GM19324 (cell line): ENCODE measurements at regions not wholly inside any gene's neighbourhood (a gene's known extent, or its start where the extent isn't known, plus 50 kb on each side); places are given as distances from the start of the nearest gene placed in this dataset.
A peak's percentile ranks its signal among the peaks of the same experiment; 100 is the strongest.
"Not testable (repeated sequence)": the region's sequence is repeated elsewhere in the genome, so short reads cannot be mapped to it uniquely, and the experiment has no call there.

Experiments
- ATAC-seq: cut with Tn5 transposase; IDR thresholded peaks from one replicate; pipeline ENCODE4 v1.9.1; 2021; ENCODE audit warnings: mild to moderate bottlenecking, moderate library complexity; ENCODE audit not compliant: unreplicated experiment, low FRiP score

- no peak for ATAC-seq
These were observed 107.5 kb downstream of the DCLK3 start for GRCh38 chr3:36656873-36657272.

- ATAC-seq, result no peak
These were observed 111.3 kb downstream of the DCLK3 start for GRCh38 chr3:36653095-36653494.

GRCh38 chr3:36652104-36652503 is 112.2 kb downstream of the DCLK3 start:
- no peak for ATAC-seq

- ATAC-seq, result no peak
These were observed 114.1 kb downstream of the DCLK3 start for GRCh38 chr3:36650271-36650671.

- peak; percentile 6 for ATAC-seq
These were observed 115.2 kb downstream of the DCLK3 start for GRCh38 chr3:36649125-36649524.

- peak; percentile 70 for ATAC-seq
These were observed 115.9 kb downstream of the DCLK3 start for GRCh38 chr3:36648241-36649034.

GRCh38 chr3:36647423-36647853 is 116.9 kb downstream of the DCLK3 start:
- no peak for ATAC-seq

- no peak for ATAC-seq
These were observed 121.2 kb downstream of the DCLK3 start for GRCh38 chr3:36643192-36643591.

- ATAC-seq, result no peak
These were observed 128.6 kb downstream of the DCLK3 start for GRCh38 chr3:36635731-36636130.

GRCh38 chr3:36633897-36634296 is 130.5 kb downstream of the DCLK3 start:
- ATAC-seq, result not testable (repeated sequence)

GRCh38 chr3:36633060-36633459 is 131.3 kb downstream of the DCLK3 start:
- ATAC-seq, result no peak

GRCh38 chr3:36631549-36631948 is 132.8 kb downstream of the DCLK3 start:
- no peak for ATAC-seq

- ATAC-seq, result no peak
These were observed 148.5 kb downstream of the DCLK3 start for GRCh38 chr3:36615861-36616260.

GRCh38 chr3:36606871-36607765 is 157.2 kb downstream of the DCLK3 start:
- ATAC-seq, result no peak

- ATAC-seq, result no peak
These were observed 160.9 kb downstream of the DCLK3 start for GRCh38 chr3:36603423-36603822.

GRCh38 chr3:36600404-36600803 is 163.9 kb downstream of the DCLK3 start:
- ATAC-seq, result no peak
